ENCODE measurements at regions not wholly inside any gene's neighbourhood (a gene's known extent, or its start where the extent isn't known, plus 50 kb on each side); places are given as distances from the start of the nearest gene placed in this dataset.

- Histone ChIP-seq H3K4me3 (ENCODE audit: low read length in 2 of 2) (no peak overlapping the region), H3K36me3 (ENCODE audit: control insufficient read depth in 1 of 2, insufficient read depth in 2 of 2, low read length in 1 of 2) (no peaks in the 10 kb centered on the region), H3K27ac (ENCODE audit: low read depth in 1 of 2, low read length in 2 of 2) (no peak overlapping the region), H3K4me1 (ENCODE audit: control insufficient read depth in 1 of 2, insufficient read depth in 2 of 2, low read length in 2 of 2) (no peaks in the 10 kb centered on the region), H3K9me3 (ENCODE audit: control insufficient read depth, low read length) (no peaks in the 10 kb centered on the region), H3K27me3 (ENCODE audit: control insufficient read depth in 1 of 2, insufficient read depth in 2 of 2, low read length in 1 of 2) (no peaks in the 10 kb centered on the region)
- intact Hi-C loops (cut with DNase I) = no loop called here
- ATAC-seq (ENCODE audit: low FRiP score) (no peak), DNase-seq (no peak)
- 74 to 88% methylated on average over 1 of the region's 1 CpG for WGBS, 2 donors
Measured at GRCh38 chr3:147222291-147222690, 184.1 kb downstream of the ZIC4 start.

- DNase-seq (no peak), ATAC-seq (ENCODE audit: low FRiP score) (no peak)
- 58 to 64% methylated on average over 4 of the region's 4 CpGs for WGBS, 2 donors
- Histone ChIP-seq H3K27me3 (ENCODE audit: control insufficient read depth in 1 of 2, insufficient read depth in 2 of 2, low read length in 1 of 2) (no peaks in the 10 kb centered on the region), H3K4me1 (ENCODE audit: control insufficient read depth in 1 of 2, insufficient read depth in 2 of 2, low read length in 2 of 2) (no peaks in the 10 kb centered on the region), H3K27ac (ENCODE audit: low read depth in 1 of 2, low read length in 2 of 2) (no peak overlapping the region), H3K36me3 (ENCODE audit: control insufficient read depth in 1 of 2, insufficient read depth in 2 of 2, low read length in 1 of 2) (no peaks in the 10 kb centered on the region), H3K9me3 (ENCODE audit: control insufficient read depth, low read length) (peaks cover 1% of the 10 kb centered on the region), H3K4me3 (ENCODE audit: low read length in 2 of 2) (no peak overlapping the region)
- intact Hi-C loops (cut with DNase I) = no loop called here
Measured at GRCh38 chr3:147218965-147219364, 187.4 kb downstream of the ZIC4 start.

- 51% methylated on average over 1 of the region's 1 CpG for WGBS, 2 donors
- no peak overlapping the region for H3K4me3 ChIP-seq (ENCODE audit: low read length in 2 of 2)
- H3K4me1 ChIP-seq (ENCODE audit: control insufficient read depth in 1 of 2, insufficient read depth in 2 of 2, low read length in 2 of 2) = no peaks in the 10 kb centered on the region
- H3K36me3 ChIP-seq (ENCODE audit: control insufficient read depth in 1 of 2, insufficient read depth in 2 of 2, low read length in 1 of 2) = no peaks in the 10 kb centered on the region
- intact Hi-C loops (cut with DNase I) = no loop called here
- H3K27ac ChIP-seq (ENCODE audit: low read depth in 1 of 2, low read length in 2 of 2) = no peak overlapping the region
- H3K27me3 ChIP-seq (ENCODE audit: control insufficient read depth in 1 of 2, insufficient read depth in 2 of 2, low read length in 1 of 2) = no peaks in the 10 kb centered on the region
- DNase-seq = no peak
- no peak for ATAC-seq (ENCODE audit: low FRiP score)
- peaks cover 2% of the 10 kb centered on the region for H3K9me3 ChIP-seq (ENCODE audit: control insufficient read depth, low read length)
Measured at GRCh38 chr3:147216143-147216673, 190.1 kb downstream of the ZIC4 start.

- no peak for DNase-seq
- intact Hi-C loops (cut with DNase I) = no loop called here
- no peak for ATAC-seq (ENCODE audit: low FRiP score)
- H3K27me3 ChIP-seq (ENCODE audit: control insufficient read depth in 1 of 2, insufficient read depth in 2 of 2, low read length in 1 of 2) = no peaks in the 10 kb centered on the region
- no peaks in the 10 kb centered on the region for H3K4me1 ChIP-seq (ENCODE audit: control insufficient read depth in 1 of 2, insufficient read depth in 2 of 2, low read length in 2 of 2)
- H3K27ac ChIP-seq (ENCODE audit: low read depth in 1 of 2, low read length in 2 of 2) = no peak overlapping the region
- no peaks in the 10 kb centered on the region for H3K36me3 ChIP-seq (ENCODE audit: control insufficient read depth in 1 of 2, insufficient read depth in 2 of 2, low read length in 1 of 2)
- peaks cover 2% of the 10 kb centered on the region for H3K9me3 ChIP-seq (ENCODE audit: control insufficient read depth, low read length)
- no peak overlapping the region for H3K4me3 ChIP-seq (ENCODE audit: low read length in 2 of 2)
Measured at GRCh38 chr3:147215660-147216059, 190.7 kb downstream of the ZIC4 start.

- 85 to 91% methylated on average over 2 of the region's 2 CpGs for WGBS, 2 donors
- ATAC-seq (ENCODE audit: low FRiP score) = no peak
Measured at GRCh38 chr3:147213633-147214032, 192.7 kb downstream of the ZIC4 start.

GRCh38 chr3:147210676-147211075 lies 195.7 kb downstream of the ZIC4 start:
- no peak for ATAC-seq (ENCODE audit: low FRiP score)

More at GRCh38 chr3:147213633-147214032, 192.7 kb downstream of the ZIC4 start:
- no peak for DNase-seq
- Histone ChIP-seq H3K4me3 (ENCODE audit: low read length in 2 of 2) (no peak overlapping the region), H3K36me3 (ENCODE audit: control insufficient read depth in 1 of 2, insufficient read depth in 2 of 2, low read length in 1 of 2) (no peaks in the 10 kb centered on the region), H3K9me3 (ENCODE audit: control insufficient read depth, low read length) (peaks cover 2% of the 10 kb centered on the region), H3K27ac (ENCODE audit: low read depth in 1 of 2, low read length in 2 of 2) (no peak overlapping the region), H3K4me1 (ENCODE audit: control insufficient read depth in 1 of 2, insufficient read depth in 2 of 2, low read length in 2 of 2) (no peaks in the 10 kb centered on the region), H3K27me3 (ENCODE audit: control insufficient read depth in 1 of 2, insufficient read depth in 2 of 2, low read length in 1 of 2) (no peaks in the 10 kb centered on the region)
- intact Hi-C loops (cut with DNase I) = no loop called here

GRCh38 chr3:147201086-147201485 lies 205.3 kb downstream of the ZIC4 start:
- 80 to 84% methylated on average over 5 of the region's 5 CpGs for WGBS, 2 donors
- no peaks in the 10 kb centered on the region for H3K4me1 ChIP-seq (ENCODE audit: control insufficient read depth in 1 of 2, insufficient read depth in 2 of 2, low read length in 2 of 2)
- no peak for DNase-seq
- no peaks in the 10 kb centered on the region for H3K36me3 ChIP-seq (ENCODE audit: control insufficient read depth in 1 of 2, insufficient read depth in 2 of 2, low read length in 1 of 2)
- H3K9me3 ChIP-seq (ENCODE audit: control insufficient read depth, low read length) = no peaks in the 10 kb centered on the region
- H3K27ac ChIP-seq (ENCODE audit: low read depth in 1 of 2, low read length in 2 of 2) = no peak overlapping the region
- H3K27me3 ChIP-seq (ENCODE audit: control insufficient read depth in 1 of 2, insufficient read depth in 2 of 2, low read length in 1 of 2) = no peaks in the 10 kb centered on the region
- intact Hi-C loops (cut with DNase I) = no loop called here
- no peak for ATAC-seq (ENCODE audit: low FRiP score)
- H3K4me3 ChIP-seq (ENCODE audit: low read length in 2 of 2) = no peak overlapping the region

More at GRCh38 chr3:147210676-147211075, 195.7 kb downstream of the ZIC4 start:
- no peak overlapping the region for H3K27ac ChIP-seq (ENCODE audit: low read depth in 1 of 2, low read length in 2 of 2)
- no peak overlapping the region for H3K4me3 ChIP-seq (ENCODE audit: low read length in 2 of 2)
- H3K4me1 ChIP-seq (ENCODE audit: control insufficient read depth in 1 of 2, insufficient read depth in 2 of 2, low read length in 2 of 2) = no peaks in the 10 kb centered on the region
- H3K9me3 ChIP-seq (ENCODE audit: control insufficient read depth, low read length) = peaks cover 3% of the 10 kb centered on the region
- H3K27me3 ChIP-seq (ENCODE audit: control insufficient read depth in 1 of 2, insufficient read depth in 2 of 2, low read length in 1 of 2) = no peaks in the 10 kb centered on the region
- DNase-seq = no peak
- H3K36me3 ChIP-seq (ENCODE audit: control insufficient read depth in 1 of 2, insufficient read depth in 2 of 2, low read length in 1 of 2) = no peaks in the 10 kb centered on the region
- intact Hi-C loops (cut with DNase I) = no loop called here

GRCh38 chr3:147200545-147200944 lies 205.8 kb downstream of the ZIC4 start:
- Histone ChIP-seq H3K9me3 (ENCODE audit: control insufficient read depth, low read length) (no peaks in the 10 kb centered on the region), H3K36me3 (ENCODE audit: control insufficient read depth in 1 of 2, insufficient read depth in 2 of 2, low read length in 1 of 2) (no peaks in the 10 kb centered on the region), H3K4me3 (ENCODE audit: low read length in 2 of 2) (no peak overlapping the region), H3K4me1 (ENCODE audit: control insufficient read depth in 1 of 2, insufficient read depth in 2 of 2, low read length in 2 of 2) (no peaks in the 10 kb centered on the region), H3K27ac (ENCODE audit: low read depth in 1 of 2, low read length in 2 of 2) (no peak overlapping the region), H3K27me3 (ENCODE audit: control insufficient read depth in 1 of 2, insufficient read depth in 2 of 2, low read length in 1 of 2) (no peaks in the 10 kb centered on the region)
- WGBS, 2 donors = 34 to 45% methylated on average over 4 of the region's 4 CpGs
- no peak for ATAC-seq (ENCODE audit: low FRiP score)
- DNase-seq = no peak
- intact Hi-C loops (cut with DNase I) = no loop called here

GRCh38 chr3:147197739-147198138 lies 208.6 kb downstream of the ZIC4 start:
- no peaks in the 10 kb centered on the region for H3K4me1 ChIP-seq (ENCODE audit: control insufficient read depth in 1 of 2, insufficient read depth in 2 of 2, low read length in 2 of 2)
- ATAC-seq (ENCODE audit: low FRiP score) (no peak), DNase-seq (no peak)
- H3K27me3 ChIP-seq (ENCODE audit: control insufficient read depth in 1 of 2, insufficient read depth in 2 of 2, low read length in 1 of 2) = no peaks in the 10 kb centered on the region
- intact Hi-C loops (cut with DNase I) = loop anchor here in 1 of 2 donors (10.0 kb wide), 1 partner anchor 453 kb away; no protein-coding TSS in a partner anchor
- no peak overlapping the region for H3K27ac ChIP-seq (ENCODE audit: low read depth in 1 of 2, low read length in 2 of 2)
- no peak overlapping the region for H3K4me3 ChIP-seq (ENCODE audit: low read length in 2 of 2)
- H3K9me3 ChIP-seq (ENCODE audit: control insufficient read depth, low read length) = no peaks in the 10 kb centered on the region
- no peaks in the 10 kb centered on the region for H3K36me3 ChIP-seq (ENCODE audit: control insufficient read depth in 1 of 2, insufficient read depth in 2 of 2, low read length in 1 of 2)

Data from aorta (tissue), 5 donors.